Right lobe of liver (tissue), 6 donors: ENCODE measurements at regions not wholly inside any gene's neighbourhood (a gene's known extent, or its start where the extent isn't known, plus 50 kb on each side); places are given as distances from the start of the nearest gene placed in this dataset.

Experiments
- ATAC-seq, 4 donors: fragments of 200-7000 bp; cut with Tn5 transposase; one replicate each; pipeline ENCODE4 v1.9.1; 2020; ENCODE audit warnings: mild to moderate bottlenecking in 4 of 4, moderate library complexity in 4 of 4
- DNase-seq, 3 donors: peaks; one replicate each; pipeline ENCODE4 v3.0.0-alpha.2; 2020
- H3K27ac ChIP-seq, 3 donors: fragments of 200-600 bp; one replicate each; pipeline ENCODE4 v1.8.0; 2022
- H3K27me3 ChIP-seq, 2 donors: fragments of 200-600 bp; one replicate each; pipeline ENCODE4 v1.8.0; 2022
- H3K36me3 ChIP-seq, 4 donors: fragments of 200-600 bp; sonication (generic) in 1 of 4; one replicate each; pipeline versions ENCODE4 v1.5.1 to v1.8.0; 2017 to 2022; ENCODE audit warnings: control low read depth in 1 of 4
- H3K4me1 ChIP-seq, 4 donors: fragments of 200-600 bp; sonication (generic) in 1 of 4; one replicate each; pipeline versions ENCODE4 v1.5.1 to v1.8.0; 2017 to 2022; ENCODE audit warnings: control low read depth in 1 of 4
- H3K4me3 ChIP-seq, 3 donors: fragments of 200-600 bp; one replicate each; pipeline ENCODE4 v1.8.0; 2022
- H3K9me3 ChIP-seq, 4 donors: fragments of 200-600 bp; sonication (generic) in 1 of 4; one replicate each; pipeline versions ENCODE4 v1.5.1 to v1.8.0; 2017 to 2022; ENCODE audit warnings: control low read depth in 1 of 4
- CTCF ChIP-seq, 4 donors: fragments of 200-600 bp in 3 of 4; fragments of 450-650 bp in 1 of 4; IDR thresholded peaks; one replicate each; pipeline versions ENCODE4 v1.5.1 to v1.8.0; 2016 to 2022; ENCODE audit warnings: antibody characterized with exemption in 4 of 4, mild to moderate bottlenecking in 2 of 4
- POLR2A ChIP-seq: fragments of 450-650 bp; IDR thresholded peaks from one replicate; pipeline ENCODE4 v1.6.1; 2017; ENCODE audit warnings: antibody characterized with exemption, mild to moderate bottlenecking
- WGBS: methylation state at CpG from one replicate; pipeline ENCODE4 v1.1.6; 2018; ENCODE audit warnings: low coverage, low lambda C conversion rate; ENCODE audit not compliant: insufficient coverage; ENCODE audit errors: missing lambda C conversion rate; 5-methylcytosine and 5-hydroxymethylcytosine counted together
- intact Hi-C, 2 donors: fragments of 100-400 bp; cut with DNase I; formaldehyde crosslinking; loops; one replicate each; pipeline versions ENCODE4 v1.11.2 to v1.14.1; 2022
- donor health status: DM: no; HTN: yes; CAD: no.
- donor health status: DM: no; HTN: no; CAD: no.
- donor health status: DM: no; HTN: no; CAD: no.
- donor health status: DM: no; HTN: yes; CAD: no.
- donor health status: DM: no; HTN: yes; CAD: no.

GRCh38 chr6:169132352-169132940, 121.2 kb downstream of the THBS2 start:
- Histone ChIP-seq H3K9me3 (no peaks in the 10 kb centered on the region), H3K36me3 (no peaks in the 10 kb centered on the region), H3K27ac (no peak overlapping the region), H3K4me3 (no peak overlapping the region), H3K4me1 (no peaks in the 10 kb centered on the region), H3K27me3 (no peaks in the 10 kb centered on the region)
- TF ChIP-seq POLR2A (no peak), CTCF (IDR thresholded peaks at IDR 0.05) (no peak)
- no peak for ATAC-seq
- intact Hi-C loops = no loop called here
- DNase-seq = no peak
- WGBS = 86% methylated on average over 1 of the region's 3 CpGs

- DNase-seq (no peak), ATAC-seq (no peak)
- Histone ChIP-seq H3K27ac (no peak overlapping the region), H3K4me1 (no peaks in the 10 kb centered on the region), H3K36me3 (no peaks in the 10 kb centered on the region), H3K9me3 (no peaks in the 10 kb centered on the region), H3K4me3 (no peak overlapping the region), H3K27me3 (no peaks in the 10 kb centered on the region)
- intact Hi-C loops = no loop called here
- 56% methylated on average over 2 of the region's 3 CpGs for WGBS
- TF ChIP-seq POLR2A (no peak), CTCF (IDR thresholded peaks at IDR 0.05) (no peak)
Measured at GRCh38 chr6:169131390-169131789, 122.3 kb downstream of the THBS2 start.

GRCh38 chr6:169130113-169130512, 123.5 kb downstream of the THBS2 start:
- Histone ChIP-seq H3K4me1 (no peaks in the 10 kb centered on the region), H3K27me3 (no peaks in the 10 kb centered on the region), H3K27ac (no peak overlapping the region), H3K4me3 (no peak overlapping the region), H3K9me3 (no peaks in the 10 kb centered on the region), H3K36me3 (no peaks in the 10 kb centered on the region)
- 71% methylated on average over 3 of the region's 3 CpGs for WGBS
- no peak for DNase-seq
- intact Hi-C loops = no loop called here
- no peak for TF ChIP-seq CTCF (IDR thresholded peaks at IDR 0.05)
- no peak for ATAC-seq

GRCh38 chr6:169121013-169121412, 132.6 kb downstream of the THBS2 start:
- ATAC-seq = no peak
- 73% methylated on average over 2 of the region's 3 CpGs for WGBS
- no peaks in the 10 kb centered on the region for H3K27me3 ChIP-seq
- H3K4me3 ChIP-seq = no peak overlapping the region
- DNase-seq = no peak
- no peak for TF ChIP-seq POLR2A
- no peak for TF ChIP-seq CTCF (IDR thresholded peaks at IDR 0.05)
- no peaks in the 10 kb centered on the region for H3K4me1 ChIP-seq
- no peaks in the 10 kb centered on the region for H3K9me3 ChIP-seq
- no peak overlapping the region for H3K27ac ChIP-seq
- H3K36me3 ChIP-seq = no peaks in the 10 kb centered on the region
- intact Hi-C loops = no loop called here

GRCh38 chr6:169119669-169120068, 134.0 kb downstream of the THBS2 start:
- ATAC-seq (no peak), DNase-seq (no peak)
- Histone ChIP-seq H3K36me3 (no peaks in the 10 kb centered on the region), H3K4me1 (no peaks in the 10 kb centered on the region), H3K27ac (no peak overlapping the region), H3K27me3 (no peaks in the 10 kb centered on the region), H3K9me3 (no peaks in the 10 kb centered on the region), H3K4me3 (no peak overlapping the region)
- intact Hi-C loops = no loop called here
- TF ChIP-seq POLR2A = no peak
- TF ChIP-seq CTCF (IDR thresholded peaks at IDR 0.05) = no peak
- WGBS = 50% methylated on average over 1 of the region's 1 CpG
